ENCODE measurements at regions not wholly inside any gene's neighbourhood (a gene's known extent, or its start where the extent isn't known, plus 50 kb on each side); places are given as distances from the start of the nearest gene placed in this dataset.

- no peak overlapping the region for H3K4me3 ChIP-seq (ENCODE audit: low read depth in 1 of 3, low read length in 3 of 3)
- H3K4me1 ChIP-seq (ENCODE audit: control insufficient read depth in 4 of 4, insufficient read depth in 4 of 4, low read length in 3 of 4) = no peaks in the 10 kb centered on the region
- 78% methylated on average over 10 of the region's 10 CpGs for WGBS
- no peaks in the 10 kb centered on the region for H3K27me3 ChIP-seq (ENCODE audit: control insufficient read depth in 4 of 4, insufficient read depth in 4 of 4, low read length in 3 of 4)
- H3K27ac ChIP-seq (ENCODE audit: low read depth in 1 of 2, low read length in 2 of 2) = no peak overlapping the region
- TF ChIP-seq REST (IDR thresholded peaks at IDR 0.05) = no peak
- no peak for TF ChIP-seq HNF4G (IDR thresholded peaks at IDR 0.05)
- TF ChIP-seq EGR1 (IDR thresholded peaks at IDR 0.05; ENCODE audit: low read depth in 2 of 2) = no peak
- TF ChIP-seq CTCF (IDR thresholded peaks at IDR 0.05; ENCODE audit: low read depth, low read length, missing input control) = no peak
- TF ChIP-seq FOXA1 (IDR thresholded peaks at IDR 0.05) = no peak
- no peak for TF ChIP-seq RAD21 (IDR thresholded peaks at IDR 0.05)
- no peak for TF ChIP-seq YY1 (IDR thresholded peaks at IDR 0.05)
- TF ChIP-seq GABPA (IDR thresholded peaks at IDR 0.05 in 1 of 2, conservative IDR thresholded peaks at IDR 0.05 in 1 of 2) = no peak
- no peak for TF ChIP-seq TAF1 (conservative IDR thresholded peaks at IDR 0.05)
- no peak for TF ChIP-seq RXRA (IDR thresholded peaks at IDR 0.05)
- TF ChIP-seq HNF4A (conservative IDR thresholded peaks at IDR 0.05) = no peak
- no peak for TF ChIP-seq NR2F2 (IDR thresholded peaks at IDR 0.05)
- TF ChIP-seq FOXA2 (IDR thresholded peaks at IDR 0.05) = no peak
- no peak for TF ChIP-seq MAX (IDR thresholded peaks at IDR 0.05)
- no peak for TF ChIP-seq ZBTB33 (IDR thresholded peaks at IDR 0.05)
- TF ChIP-seq SP1 (IDR thresholded peaks at IDR 0.05) = no peak
- no peak for TF ChIP-seq ATF3 (IDR thresholded peaks at IDR 0.05)
- no peak for TF ChIP-seq JUND (IDR thresholded peaks at IDR 0.05)
- no peak overlapping the region for H3K9ac ChIP-seq (ENCODE audit: low read depth in 1 of 2, low read length in 2 of 2)
- H3K36me3 ChIP-seq (ENCODE audit: control insufficient read depth in 4 of 4, insufficient read depth in 3 of 4, low read depth in 1 of 4, low read length in 3 of 4) = no peaks in the 10 kb centered on the region
- H3K9me3 ChIP-seq (ENCODE audit: control insufficient read depth in 4 of 4, low read length in 3 of 4) = no peaks in the 10 kb centered on the region
- DNase-seq (ENCODE audit: low spot score) = no peak
Observed at GRCh38 chr16:50448981-50449380, 80.2 kb upstream of the BRD7 start.
